ENCODE measurements at regions not wholly inside any gene's neighbourhood (a gene's known extent, or its start where the extent isn't known, plus 50 kb on each side); places are given as distances from the start of the nearest gene placed in this dataset.

GRCh38 chr6:25010902-25011625, 75.3 kb upstream of the RIPOR2 start:
- DNase-seq (ENCODE audit: low read depth in 1 of 2, low spot score in 1 of 2) = no peak

GRCh38 chr6:25012657-25013056, 76.9 kb upstream of the RIPOR2 start:
- DNase-seq (ENCODE audit: low read depth in 1 of 2, low spot score in 1 of 2) = no peak

GRCh38 chr6:25013246-25013645, 77.5 kb upstream of the RIPOR2 start:
- DNase-seq (ENCODE audit: low read depth in 1 of 2, low spot score in 1 of 2) = no peak

GRCh38 chr6:25014369-25014768, 78.6 kb upstream of the RIPOR2 start:
- no peak for DNase-seq (ENCODE audit: low read depth in 1 of 2, low spot score in 1 of 2)

GRCh38 chr6:25014791-25015560, 79.2 kb upstream of the RIPOR2 start:
- no peak for DNase-seq (ENCODE audit: low read depth in 1 of 2, low spot score in 1 of 2)

GRCh38 chr6:25016014-25016720, 80.4 kb upstream of the RIPOR2 start:
- DNase-seq (ENCODE audit: low read depth in 1 of 2, low spot score in 1 of 2) = no peak

GRCh38 chr6:25017486-25017885, 81.7 kb upstream of the RIPOR2 start:
- no peak for DNase-seq (ENCODE audit: low read depth in 1 of 2, low spot score in 1 of 2)

- peak; percentile 56 to 57 for DNase-seq (ENCODE audit: low read depth in 1 of 2, low spot score in 1 of 2)
Measured at GRCh38 chr6:25017932-25018567, 82.3 kb upstream of the RIPOR2 start.

GRCh38 chr6:25018568-25018954, 82.8 kb upstream of the RIPOR2 start:
- DNase-seq (ENCODE audit: low read depth in 1 of 2, low spot score in 1 of 2) = no peak

- no peak for DNase-seq (ENCODE audit: low read depth in 1 of 2, low spot score in 1 of 2)
Measured at GRCh38 chr6:25022140-25022553, 86.4 kb upstream of the RIPOR2 start.

GRCh38 chr6:25023781-25024180, 88.0 kb upstream of the RIPOR2 start:
- no peak for DNase-seq (ENCODE audit: low read depth in 1 of 2, low spot score in 1 of 2)

GRCh38 chr6:25024821-25025220, 89.1 kb upstream of the RIPOR2 start:
- DNase-seq (ENCODE audit: low read depth in 1 of 2, low spot score in 1 of 2) = no peak

- no peak for DNase-seq (ENCODE audit: low read depth in 1 of 2, low spot score in 1 of 2)
Measured at GRCh38 chr6:25025248-25025918, 89.6 kb upstream of the RIPOR2 start.

- no peak for DNase-seq (ENCODE audit: low read depth in 1 of 2, low spot score in 1 of 2)
Measured at GRCh38 chr6:25025919-25026301, 90.2 kb upstream of the RIPOR2 start.

GRCh38 chr6:25026723-25027122, 91.0 kb upstream of the RIPOR2 start:
- no peak for DNase-seq (ENCODE audit: low read depth in 1 of 2, low spot score in 1 of 2)

GRCh38 chr6:25027221-25027916, 91.6 kb upstream of the RIPOR2 start:
- peak; percentile 70 to 72 for DNase-seq (ENCODE audit: low read depth in 1 of 2, low spot score in 1 of 2)

GRCh38 chr6:25028328-25028727, 92.6 kb upstream of the RIPOR2 start:
- no peak for DNase-seq (ENCODE audit: low read depth in 1 of 2, low spot score in 1 of 2)

GRCh38 chr6:25032934-25033333, 97.2 kb upstream of the RIPOR2 start:
- no peak for DNase-seq (ENCODE audit: low read depth in 1 of 2, low spot score in 1 of 2)

GRCh38 chr6:25034431-25034921, 98.7 kb upstream of the RIPOR2 start:
- no peak for DNase-seq (ENCODE audit: low read depth in 1 of 2, low spot score in 1 of 2)

- DNase-seq (ENCODE audit: low read depth in 1 of 2, low spot score in 1 of 2) = no peak
Measured at GRCh38 chr6:25035174-25035511, 99.4 kb upstream of the RIPOR2 start.

Data from activated T-helper 1 cell treated with anti-CD3 and anti-CD28 coated beads, Interleukin-2, amount 50 U/mL, for 16 hours (primary cell).